GM21360 (cell line): ENCODE measurements at regions not wholly inside any gene's neighbourhood (a gene's known extent, or its start where the extent isn't known, plus 50 kb on each side); places are given as distances from the start of the nearest gene placed in this dataset.
"Not testable (repeated sequence)": the region's sequence is repeated elsewhere in the genome, so short reads cannot be mapped to it uniquely, and the experiment has no call there.

Experiments
- ATAC-seq: cut with Tn5 transposase; IDR thresholded peaks from one replicate; pipeline ENCODE4 v1.9.1; 2021; ENCODE audit warnings: mild to moderate bottlenecking, moderate library complexity; ENCODE audit not compliant: unreplicated experiment

DNA sequence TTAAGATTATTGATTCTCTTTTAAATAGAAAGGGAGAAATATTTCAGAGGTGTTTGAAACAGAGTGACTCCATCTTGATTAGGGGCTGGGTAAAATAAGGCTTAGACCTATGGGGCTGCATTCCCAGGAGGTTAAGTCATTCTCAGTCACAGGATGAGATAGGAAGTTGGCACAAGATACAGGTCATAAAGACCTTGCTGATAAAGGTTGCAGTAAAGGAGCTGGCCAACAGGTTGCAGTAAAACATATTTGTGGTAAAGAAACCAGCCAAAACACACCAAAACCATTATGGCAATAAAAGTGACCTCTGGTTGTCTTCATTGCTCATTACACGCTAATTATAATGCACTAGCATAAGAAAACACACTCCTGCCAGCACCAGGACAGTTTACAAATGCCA, 165.0 kb downstream of the SPIN4 start:
- no peak for ATAC-seq

DNA sequence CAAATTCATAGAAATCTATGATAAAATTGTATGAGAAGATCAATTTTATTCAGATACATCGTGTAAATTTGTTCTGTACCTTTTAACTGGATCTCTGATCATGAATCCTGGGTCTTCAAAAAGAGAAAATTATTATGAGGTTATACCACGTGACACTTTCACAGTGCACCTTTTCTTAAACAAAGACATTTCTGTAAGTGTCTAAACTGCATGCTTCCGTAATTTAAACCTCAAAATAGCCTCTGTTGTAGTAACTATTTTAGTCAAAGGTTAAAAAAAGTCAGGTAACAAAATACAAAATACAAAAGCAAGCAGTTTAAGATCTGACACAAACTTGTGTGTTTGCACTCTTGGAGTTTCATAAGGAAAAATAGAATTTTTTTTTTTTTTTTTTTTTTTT, 171.3 kb downstream of the SPIN4 start:
- ATAC-seq = not testable (repeated sequence)

DNA sequence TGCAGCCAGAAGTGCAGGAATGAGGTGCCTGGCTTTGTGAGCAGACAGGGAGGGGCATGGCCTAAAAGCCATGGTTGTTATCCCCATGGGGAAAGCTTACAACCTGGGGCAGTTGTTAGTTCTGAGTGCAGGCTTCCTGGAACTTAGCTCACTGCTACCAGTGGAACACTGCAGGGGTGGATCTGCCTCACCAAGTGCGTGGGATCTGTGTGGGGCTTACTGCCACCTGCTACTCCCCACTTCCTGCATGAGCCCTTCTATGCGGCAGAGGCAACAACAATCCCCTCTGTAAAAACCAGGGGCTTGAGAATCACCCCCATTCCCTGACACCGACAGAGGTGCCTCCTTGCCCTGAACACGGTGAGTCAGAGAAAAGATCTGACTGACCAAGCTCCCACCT, 174.6 kb downstream of the SPIN4 start:
- not testable (repeated sequence) for ATAC-seq

DNA sequence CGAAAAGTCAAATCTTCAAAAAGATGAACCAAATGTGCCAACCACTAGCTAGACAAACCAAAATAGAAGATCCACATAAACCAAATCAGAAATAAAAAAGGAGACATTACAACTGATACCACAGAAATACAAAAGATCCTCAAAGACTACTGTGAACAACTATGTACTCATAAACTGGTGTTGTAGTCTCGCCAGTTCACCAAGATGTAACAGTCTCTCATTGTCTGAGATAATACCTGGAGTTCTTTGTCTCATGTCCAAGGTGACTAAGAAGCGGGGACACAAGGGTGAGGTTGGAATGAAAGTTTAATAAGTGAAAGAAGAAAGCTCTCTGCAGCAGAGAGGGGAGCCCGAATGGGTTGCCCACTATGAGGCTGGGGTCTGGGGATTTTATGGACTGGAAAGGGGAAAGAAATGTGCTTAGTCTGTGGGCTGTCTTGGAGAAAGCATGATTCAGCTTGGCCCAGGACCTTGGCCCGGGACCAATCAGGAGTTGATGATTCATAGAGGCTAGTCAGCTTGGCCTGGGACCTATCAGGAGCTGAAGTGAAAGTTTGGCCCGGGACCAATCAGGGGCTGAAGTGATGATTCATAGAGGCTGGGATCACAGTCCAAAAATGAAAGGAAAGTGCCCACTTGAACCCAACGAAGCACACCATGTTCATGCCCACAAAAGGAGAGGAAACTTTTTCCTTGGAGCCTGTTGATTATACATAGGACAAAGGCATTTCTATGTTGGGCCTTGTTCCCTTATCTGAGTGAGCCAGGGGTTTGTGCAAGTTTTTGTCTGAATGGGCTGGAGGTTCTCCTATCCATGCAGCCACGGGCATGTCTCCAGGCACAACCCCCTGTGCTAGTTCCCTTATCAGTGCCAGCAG, 177.1 kb downstream of the SPIN4 start:
- ATAC-seq = not testable (repeated sequence)

- peak; percentile 47 for ATAC-seq
These were observed 181.7 kb downstream of the SPIN4 start for GRCh38 chrX:63169416-63169815.

DNA sequence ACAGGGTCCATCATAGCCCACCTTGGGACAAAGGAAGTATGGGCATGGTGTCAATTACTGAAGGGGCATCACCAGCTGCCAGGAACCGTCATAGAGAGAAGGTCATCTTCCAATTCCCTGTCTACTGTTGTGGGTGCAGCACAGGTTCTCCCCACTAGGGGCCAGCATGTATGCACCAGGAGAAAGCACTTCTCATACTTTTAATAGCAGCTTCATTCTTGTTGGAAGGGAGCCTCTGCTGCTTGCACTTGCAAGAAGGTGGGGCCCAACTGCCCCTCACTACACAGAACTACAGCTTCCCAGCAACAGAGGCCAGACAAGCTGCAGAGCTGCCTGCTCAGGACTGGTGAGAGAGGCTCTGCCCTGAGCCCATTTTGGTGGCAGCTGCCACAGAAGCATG, 182.2 kb downstream of the SPIN4 start:
- peak; percentile 75 for ATAC-seq

GRCh38 chrX:63167002-63167401, 184.1 kb downstream of the SPIN4 start:
- ATAC-seq = not testable (repeated sequence)

DNA sequence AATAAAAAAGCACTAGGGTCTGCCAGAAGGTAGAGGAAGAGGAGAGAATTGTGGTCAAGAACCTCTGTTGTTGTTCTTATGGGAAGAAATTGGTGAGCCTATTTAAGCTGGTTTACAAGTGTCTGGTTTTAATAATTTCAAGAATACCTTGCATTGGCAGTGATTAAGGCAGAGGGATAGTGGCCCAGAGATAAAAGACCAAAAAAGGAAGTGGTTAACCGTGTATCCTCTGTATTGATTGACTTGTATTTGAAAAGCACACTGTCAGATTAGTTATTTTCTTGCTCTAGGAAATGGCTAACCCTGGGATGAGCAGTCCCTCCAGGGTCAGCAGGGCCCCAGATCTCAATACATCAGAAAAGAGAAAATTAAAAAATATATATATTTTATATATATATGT, 190.1 kb downstream of the SPIN4 start:
- not testable (repeated sequence) for ATAC-seq

GRCh38 chrX:63160340-63160739, 190.8 kb downstream of the SPIN4 start:
- ATAC-seq = not testable (repeated sequence)

- ATAC-seq = not testable (repeated sequence)
These were observed 205.6 kb downstream of the SPIN4 start for GRCh38 chrX:63145526-63145925.

- ATAC-seq = not testable (repeated sequence)
These were observed 208.5 kb downstream of the SPIN4 start for GRCh38 chrX:63142588-63142987.

- not testable (repeated sequence) for ATAC-seq
These were observed 215.3 kb downstream of the SPIN4 start for GRCh38 chrX:63135859-63136258.

DNA sequence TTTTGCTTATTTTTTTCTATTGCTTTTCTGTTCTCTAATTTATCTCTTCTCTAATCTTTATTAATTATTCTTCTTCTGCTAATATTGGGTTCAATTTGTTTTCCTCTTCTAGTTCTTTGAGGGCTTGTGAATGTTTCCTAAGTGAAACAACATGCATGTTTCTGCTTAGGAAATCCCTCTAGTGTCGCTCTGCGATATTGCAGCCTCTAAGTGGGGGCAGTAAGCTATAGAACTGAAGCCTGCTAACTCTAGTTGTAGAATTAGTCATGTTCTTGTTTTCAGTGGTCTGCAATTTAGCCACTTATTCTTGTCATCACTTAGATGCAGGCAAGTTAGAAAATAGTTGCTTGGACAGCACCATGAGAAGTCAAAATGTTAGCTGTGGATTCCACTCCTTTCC, 222.6 kb downstream of the SPIN4 start:
- peak; percentile 94 for ATAC-seq

- no peak for ATAC-seq
These were observed 235.9 kb downstream of the SPIN4 start for GRCh38 chrX:63115196-63115595.

DNA sequence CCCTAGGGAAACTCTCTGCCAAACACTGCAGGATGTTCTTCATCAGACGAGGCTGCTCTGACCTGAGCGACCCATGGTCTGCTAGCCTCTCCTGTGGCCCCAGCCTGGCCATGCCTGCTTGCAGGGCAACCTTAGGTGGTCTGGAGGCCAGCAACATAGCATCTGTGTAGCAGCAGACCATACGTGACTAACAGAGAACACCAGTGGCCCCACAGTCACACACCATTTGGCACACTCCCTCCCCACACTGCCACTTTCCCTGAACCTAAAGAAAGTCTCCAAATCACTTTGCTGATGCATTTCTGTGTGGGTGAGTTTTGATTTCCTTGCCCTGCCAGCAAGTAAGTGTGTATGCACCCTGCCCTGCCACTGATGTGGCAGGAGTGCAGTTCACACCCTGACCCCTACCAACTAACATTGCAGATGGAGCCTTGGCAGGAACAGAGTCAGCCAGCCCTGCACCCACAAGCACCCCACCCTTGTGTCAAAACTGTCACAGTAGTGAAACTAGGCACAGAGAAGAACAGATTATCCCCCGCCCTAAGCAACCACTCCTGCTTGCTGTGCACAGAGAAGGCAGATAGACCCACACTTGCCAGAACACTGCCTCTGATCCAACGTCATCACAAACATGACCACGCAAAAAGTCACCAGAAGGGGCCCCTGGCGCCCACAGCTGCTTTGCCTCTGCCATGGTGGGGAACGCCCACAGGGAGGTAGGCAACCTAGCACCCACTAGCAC, 249.1 kb downstream of the SPIN4 start:
- no peak for ATAC-seq

DNA sequence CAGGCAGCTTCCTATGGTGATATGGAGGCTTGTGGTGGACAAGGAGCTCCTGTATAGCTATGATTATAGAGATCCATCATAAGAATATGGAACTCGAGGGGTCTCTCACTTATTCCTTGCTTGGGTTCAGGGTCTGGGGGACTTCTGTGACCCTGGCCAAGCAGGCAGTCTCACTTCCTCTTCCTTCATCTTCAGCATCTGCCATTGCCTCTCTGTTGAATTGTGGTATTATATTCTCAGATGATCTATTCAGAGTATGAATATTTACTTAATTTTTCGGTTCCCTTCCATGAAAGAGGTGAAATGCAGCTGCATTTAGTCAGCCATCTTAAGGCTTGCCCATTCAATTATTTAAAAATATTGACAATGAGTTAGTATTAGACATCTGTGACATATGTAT, 292.9 kb downstream of the SPIN4 start:
- ATAC-seq = no peak

DNA sequence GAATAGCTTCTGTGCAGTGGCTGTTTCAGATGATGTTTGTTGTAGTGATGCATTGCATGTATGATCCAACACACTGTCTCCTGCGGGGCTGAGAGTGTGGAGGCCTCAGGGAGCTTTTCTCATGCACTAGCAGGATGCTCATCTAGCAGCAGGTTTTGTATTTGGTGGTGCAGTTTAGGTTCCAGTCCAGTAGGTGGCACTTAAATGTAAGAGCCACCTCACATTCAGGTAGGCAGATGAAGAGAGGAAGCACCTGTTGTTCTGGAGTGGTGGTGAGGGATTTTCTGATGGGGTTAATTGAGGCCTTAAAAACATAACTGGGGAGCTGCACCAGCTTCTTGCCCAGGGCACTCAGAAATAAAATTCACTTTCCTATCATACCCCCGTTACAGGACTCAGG, 300.9 kb downstream of the SPIN4 start:
- ATAC-seq = peak; percentile 57

DNA sequence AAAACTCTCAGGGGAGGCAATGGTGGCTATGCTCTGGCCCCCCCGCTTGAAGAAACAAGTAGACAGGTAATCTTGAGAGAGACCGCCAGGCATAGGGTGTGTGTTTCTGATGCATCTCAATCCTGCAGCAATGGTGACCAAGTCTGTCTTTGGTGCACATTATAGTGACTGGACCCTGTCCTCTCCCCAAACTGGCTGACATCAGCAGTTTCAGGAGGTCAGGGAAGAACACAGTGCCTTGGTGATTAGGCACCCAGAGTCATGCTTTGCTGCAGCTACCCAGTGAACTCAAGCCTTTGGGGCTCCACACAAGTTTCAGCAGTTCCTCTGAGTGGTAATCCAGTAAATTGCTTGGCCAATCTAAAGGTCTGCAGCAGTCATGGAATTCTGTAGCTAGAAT, 318.3 kb downstream of the SPIN4 start:
- no peak for ATAC-seq

DNA sequence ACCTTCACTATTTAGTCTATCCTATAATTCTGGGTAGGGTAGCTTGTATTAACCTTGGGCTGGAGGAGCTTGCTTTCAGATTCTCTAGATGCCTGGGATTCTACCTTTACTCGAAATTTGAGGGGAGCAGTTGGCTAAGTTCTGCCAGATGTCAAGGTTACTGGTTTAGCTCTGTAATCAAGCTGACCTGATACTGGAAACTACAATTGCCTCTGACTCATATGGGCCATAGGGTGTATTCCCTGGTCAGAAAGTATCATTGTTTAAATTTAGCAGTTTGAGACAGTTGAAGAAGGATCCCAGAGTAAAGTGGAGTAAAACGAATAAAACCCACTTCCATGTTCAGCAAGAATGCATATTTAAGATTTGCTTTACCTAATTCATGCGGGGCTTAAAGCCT, 337.6 kb downstream of the SPIN4 start:
- no peak for ATAC-seq

- no peak for ATAC-seq
These were observed 338.6 kb downstream of the SPIN4 start for GRCh38 chrX:63012574-63012973.

GRCh38 chrX:63000196-63000595, 350.9 kb downstream of the SPIN4 start:
- not testable (repeated sequence) for ATAC-seq
